ENCODE measurements at regions not wholly inside any gene's neighbourhood (a gene's known extent, or its start where the extent isn't known, plus 50 kb on each side); places are given as distances from the start of the nearest gene placed in this dataset.
"Not testable (repeated sequence)": the region's sequence is repeated elsewhere in the genome, so short reads cannot be mapped to it uniquely, and the experiment has no call there.

DNA sequence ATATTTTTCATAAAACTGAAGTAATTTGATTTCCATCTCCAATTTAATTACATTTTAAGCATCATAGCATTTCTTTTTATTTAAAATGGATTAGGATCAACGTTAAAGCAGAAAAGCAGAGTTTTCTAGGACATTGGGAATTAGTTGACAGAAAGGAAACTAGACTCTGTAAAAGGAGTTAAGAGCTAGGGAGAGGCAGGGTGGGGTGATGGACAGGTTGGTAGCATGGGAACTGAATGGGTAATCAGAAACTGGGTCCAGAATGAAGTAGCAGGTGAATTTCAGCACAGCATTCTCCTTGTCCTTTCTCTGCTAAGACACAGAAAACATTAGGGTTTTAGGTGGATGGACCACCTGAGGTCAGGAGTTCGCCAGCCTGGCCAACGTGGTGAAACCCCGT, 97.6 kb downstream of the ANAPC4 start:
- no peak for DNase-seq

DNA sequence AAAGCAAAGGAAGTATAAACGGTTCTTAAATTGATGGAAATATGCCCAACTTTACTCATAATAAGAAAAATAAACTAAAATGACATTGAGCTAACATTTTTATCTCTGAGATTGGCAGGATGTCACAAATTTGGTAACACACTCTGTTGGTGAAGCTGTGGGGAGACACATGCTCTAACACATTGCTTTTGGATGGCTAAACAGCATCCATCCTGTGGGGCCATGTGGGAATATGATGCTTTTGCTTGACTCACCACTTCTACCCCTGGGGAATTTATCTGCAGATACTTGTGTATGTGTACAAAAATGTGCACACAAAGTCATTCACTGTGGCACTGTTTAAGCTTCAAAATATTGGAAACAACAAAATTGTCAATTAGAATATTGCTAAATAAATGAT, 100.2 kb downstream of the ANAPC4 start:
- DNase-seq = no peak

DNA sequence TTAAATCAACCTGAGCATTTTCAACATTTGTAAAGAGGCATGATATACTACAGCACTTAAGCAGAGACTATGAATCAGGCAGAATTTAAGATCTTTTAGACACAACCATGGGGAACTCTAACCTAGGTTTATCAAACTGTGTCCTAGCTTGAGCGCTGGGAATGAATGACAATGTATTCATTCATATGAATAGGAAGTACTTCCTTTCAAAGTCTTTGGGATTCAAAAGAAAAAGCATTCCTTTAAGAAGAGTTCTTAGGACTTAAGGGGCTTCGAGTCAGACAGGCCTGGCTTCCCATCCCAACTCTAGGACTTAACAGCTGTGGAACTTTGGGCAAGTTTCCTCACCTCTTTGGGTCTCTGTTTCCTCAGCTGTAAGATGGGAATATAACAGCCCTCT, 104.6 kb downstream of the ANAPC4 start:
- no peak for DNase-seq

DNA sequence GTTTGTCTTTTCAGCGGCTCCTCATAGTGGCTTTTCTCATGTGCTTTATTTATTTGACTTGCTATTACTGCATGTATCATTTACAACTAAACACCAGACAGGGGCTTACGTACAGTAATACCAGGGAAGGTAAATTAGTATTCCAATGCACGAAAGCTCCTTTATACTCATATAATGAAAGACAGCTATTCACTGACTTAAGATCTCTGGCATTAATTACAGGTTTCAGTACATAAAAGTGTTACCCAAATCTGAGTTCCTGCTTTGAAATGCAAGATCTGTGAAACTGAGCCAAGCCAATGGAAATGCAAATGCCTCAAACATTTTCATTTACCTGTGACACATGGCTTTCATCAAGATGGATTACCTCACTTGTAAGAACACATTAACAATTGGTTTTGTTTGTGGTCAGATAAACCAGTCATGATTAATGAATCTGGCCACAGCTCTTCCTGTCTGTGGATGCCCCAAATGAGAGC, 107.2 kb downstream of the ANAPC4 start:
- DNase-seq = no peak

DNA sequence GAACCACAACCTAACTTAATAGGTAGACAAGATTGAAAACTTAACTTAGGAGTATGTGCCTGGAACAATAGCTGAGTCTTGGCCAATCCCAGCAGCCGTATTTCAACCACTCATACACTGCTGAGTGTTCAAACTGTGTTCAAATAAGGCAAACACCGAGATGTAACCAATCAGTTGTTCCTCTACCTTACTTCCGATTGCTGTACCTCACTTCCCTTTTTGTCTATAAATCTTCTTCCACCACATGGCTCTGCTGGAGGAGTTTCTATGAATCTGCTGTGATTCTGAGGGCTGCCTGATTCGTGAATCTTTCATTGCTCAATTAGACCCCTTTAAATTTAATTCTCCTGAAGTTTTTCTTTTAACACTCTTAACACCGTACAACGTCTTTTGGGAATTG, 108.0 kb downstream of the ANAPC4 start:
- DNase-seq = no peak

DNA sequence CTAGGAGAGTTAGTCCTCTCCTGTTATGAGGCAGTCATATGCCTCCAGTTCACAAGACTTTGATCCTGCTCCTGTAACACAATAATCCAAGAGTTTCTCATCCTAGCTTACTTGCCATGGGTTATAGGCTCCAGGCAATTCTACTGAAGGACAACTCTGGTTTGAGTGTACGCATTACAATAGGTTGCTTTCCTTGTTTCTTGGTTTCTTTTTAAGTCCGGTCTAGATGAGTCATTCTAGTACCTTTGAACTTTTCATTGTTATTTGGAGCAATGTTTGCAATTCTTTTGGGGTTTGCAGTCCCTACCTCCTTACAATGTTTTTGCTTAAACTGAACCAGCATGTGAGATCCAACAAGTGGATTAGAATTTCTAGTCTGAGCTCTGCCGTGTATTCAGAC, 109.1 kb downstream of the ANAPC4 start:
- DNase-seq = no peak

DNA sequence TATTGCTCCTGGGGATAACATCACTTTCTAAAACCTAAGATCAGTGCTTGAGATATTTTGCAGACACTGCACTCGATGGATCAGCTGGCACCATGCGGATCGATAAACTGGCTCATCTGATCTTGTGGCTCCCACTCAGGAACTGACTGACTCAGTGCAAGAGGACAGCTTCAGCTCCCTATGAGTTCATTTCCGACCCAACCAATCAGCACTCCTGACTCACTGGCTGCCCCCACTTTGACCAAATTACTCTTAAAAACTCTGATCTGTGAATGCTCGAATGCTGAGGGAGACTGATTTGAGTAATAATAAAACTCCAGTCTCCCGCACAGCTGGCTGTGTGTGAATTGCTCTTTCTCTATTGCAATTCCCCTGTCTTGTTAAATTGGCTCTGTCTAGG, 110.1 kb downstream of the ANAPC4 start:
- DNase-seq = no peak

DNA sequence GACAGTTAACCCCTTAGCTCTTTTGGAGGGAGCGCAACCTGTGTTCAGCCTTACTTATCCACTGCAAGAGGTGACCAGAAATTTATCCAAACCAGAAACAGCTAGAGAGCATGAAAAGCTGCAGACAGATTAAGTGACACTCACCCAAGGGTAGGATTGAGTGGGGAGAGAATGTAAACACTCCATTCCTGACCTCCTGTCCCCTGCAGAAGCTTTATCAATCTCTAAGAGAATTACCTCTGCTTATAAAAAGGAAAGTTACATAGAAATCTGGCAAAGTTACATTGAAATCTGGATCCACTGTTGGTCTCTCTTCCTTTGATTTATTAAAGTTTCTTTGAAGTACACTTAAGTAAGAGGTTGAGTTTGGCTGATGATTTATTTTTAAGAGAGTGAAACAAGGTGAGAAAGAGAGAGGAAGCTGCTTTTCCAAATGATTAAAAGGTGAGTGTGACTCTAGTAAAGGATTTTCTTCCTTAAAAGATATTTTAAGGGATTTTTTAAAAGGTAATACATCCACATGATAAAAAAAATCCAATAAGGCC, 112.3 kb downstream of the ANAPC4 start:
- DNase-seq = no peak

DNA sequence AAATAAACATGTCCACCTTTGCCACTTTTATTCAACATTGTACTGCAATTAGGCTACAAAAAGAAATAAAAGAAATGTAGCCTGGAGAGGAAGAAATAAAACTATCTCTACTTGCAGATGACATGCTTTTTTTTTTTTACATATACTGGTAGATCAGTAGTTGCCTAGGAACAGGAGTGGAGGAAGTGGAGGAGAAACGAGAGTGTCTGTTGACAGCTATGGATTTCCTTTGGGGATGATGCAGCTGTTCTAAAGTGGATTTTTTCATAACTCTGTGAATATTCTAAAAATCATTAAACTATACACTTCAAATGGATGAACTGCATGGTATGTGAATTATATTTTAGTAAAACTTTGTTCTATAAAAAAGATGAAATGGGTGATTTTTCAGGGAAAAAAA, 116.4 kb downstream of the ANAPC4 start:
- DNase-seq = no peak

DNA sequence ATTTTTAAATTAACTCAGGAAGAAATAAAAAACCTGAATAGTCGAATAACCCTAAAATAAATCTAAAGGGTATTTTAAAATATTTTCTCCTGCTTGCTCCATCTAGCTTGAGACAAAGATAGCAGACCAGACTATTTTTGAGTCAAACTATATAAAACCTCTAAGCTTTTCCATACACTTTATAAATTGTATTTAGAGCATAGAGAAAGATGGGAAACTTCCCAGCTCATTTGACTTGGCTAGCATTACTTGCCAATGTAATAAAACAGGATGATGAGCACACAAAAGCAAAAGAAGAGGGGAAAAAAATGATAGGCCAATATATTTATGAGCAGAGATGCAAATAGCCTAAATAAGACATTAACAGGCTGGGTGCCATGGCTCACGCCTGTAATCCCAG, 117.1 kb downstream of the ANAPC4 start:
- no peak for DNase-seq

DNA sequence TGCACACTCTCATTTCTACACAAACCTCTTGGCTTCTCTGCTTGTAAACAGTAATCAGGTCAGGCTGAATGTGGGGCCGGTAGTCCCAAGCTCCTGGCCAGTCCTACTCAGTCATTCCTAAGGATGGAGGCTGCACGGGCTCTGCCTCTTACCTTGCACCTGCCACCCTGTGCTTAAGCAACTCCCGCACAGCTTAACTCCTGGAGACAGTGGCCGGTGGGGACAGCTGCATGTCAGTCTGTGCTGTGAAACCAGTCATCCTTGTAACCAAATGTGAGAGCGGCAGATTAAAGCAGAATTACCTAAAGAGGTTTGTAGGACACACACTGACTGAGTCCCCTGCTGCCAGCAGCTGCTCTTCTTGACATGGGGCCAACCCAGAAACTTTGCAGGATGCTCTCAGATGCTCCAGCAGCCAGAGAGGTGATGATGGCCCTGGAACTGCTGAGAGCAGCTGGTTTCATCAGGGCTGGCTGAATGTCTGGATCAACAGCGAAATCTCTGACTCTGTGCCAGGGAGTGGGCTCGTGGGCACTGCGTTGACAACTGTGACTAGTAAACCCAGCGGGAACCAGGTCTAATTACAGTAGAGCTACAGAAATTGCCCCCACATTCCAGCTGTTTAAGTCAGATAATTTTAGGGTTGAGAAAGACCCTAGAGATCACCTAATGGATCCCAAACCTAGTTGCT, 123.7 kb downstream of the ANAPC4 start:
- DNase-seq = peak; percentile 43

DNA sequence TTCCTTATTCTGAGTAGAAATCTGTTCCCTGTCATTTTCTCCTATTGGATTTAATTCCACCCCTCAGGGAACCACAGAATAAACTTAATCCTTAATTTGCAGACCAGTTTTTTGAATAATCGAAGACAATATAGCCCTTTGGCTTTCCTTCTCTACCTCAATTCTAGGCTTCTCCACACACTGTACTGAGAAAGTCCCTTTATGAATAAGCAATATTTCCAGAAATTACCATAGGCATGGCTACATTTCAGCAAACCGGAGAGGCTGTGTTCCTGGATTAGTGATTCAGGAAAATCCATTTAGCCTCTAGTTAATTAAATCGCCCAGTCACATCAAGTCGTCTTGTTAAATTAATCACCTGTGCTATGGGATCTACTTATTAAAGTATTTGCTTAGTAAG, 125.1 kb downstream of the ANAPC4 start:
- DNase-seq = no peak

DNA sequence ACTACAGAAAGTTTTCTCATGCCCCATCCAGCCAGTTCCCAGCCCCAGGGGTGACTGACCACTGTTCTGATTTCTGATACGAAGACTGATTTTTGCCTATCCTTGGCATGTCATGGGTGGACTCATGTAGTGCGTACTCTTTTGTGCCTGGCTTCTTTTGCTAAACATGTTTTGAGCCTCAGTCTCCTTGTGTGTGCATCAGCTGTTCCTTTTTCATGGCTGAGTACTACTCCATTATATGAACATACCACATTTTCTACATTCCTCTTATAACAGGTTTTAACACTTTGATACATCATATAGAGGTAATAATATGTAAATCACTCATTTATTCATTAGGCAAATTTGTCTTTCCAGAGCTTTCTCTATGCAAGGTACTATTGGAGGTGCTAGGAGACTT, 126.7 kb downstream of the ANAPC4 start:
- no peak for DNase-seq

DNA sequence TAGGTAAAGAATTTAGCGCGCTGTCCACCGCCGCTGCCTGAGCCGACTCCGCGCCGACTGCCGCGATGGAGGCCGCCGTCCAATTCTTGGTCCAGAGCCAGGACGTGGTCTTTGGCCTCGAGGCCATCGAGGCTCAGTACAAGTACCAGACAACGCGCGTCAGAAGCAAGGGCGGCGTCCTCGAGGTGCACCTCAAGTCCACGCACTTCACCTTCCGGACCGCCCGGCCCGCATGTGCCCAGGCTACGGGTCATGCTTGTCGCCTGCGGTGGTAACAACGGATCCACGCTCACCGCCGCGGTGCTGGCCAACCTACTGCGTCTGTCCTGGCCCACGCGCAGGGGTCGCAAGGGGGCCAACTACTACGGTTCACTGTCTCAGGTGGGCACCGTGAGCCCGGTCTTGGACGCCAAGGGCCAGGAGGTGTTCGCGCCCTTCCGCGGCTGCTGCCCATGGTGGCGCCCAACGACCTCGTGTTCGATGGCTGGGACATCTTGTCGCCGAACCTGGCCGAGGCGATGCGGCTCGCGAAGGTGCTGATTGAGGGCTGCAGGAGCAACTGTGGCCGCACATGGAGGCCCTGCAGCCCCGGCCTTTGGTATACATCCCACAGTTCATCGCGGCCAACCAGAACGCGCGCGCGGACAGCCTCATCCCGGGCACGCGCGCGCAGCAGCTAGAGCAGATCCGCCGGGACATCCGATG, 128.0 kb downstream of the ANAPC4 start:
- no peak for DNase-seq

DNA sequence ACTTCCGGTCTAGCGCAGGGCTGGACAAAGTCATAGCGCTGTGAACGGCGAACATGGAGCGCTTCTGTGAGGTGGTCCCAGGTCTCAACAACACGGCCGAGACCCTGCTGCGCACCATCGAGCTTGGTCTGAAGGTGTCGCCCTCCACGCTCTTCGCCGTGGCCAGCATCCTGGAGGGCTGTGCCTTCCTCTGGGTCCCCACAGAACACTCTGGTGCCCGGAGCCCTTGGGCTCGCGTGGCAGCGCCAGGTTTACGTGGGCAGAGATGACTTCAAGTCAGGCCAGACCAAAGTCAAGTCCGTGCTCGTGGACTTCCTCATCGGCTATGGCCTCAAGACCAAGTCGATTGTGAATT, 128.6 kb downstream of the ANAPC4 start:
- DNase-seq = no peak

DNA sequence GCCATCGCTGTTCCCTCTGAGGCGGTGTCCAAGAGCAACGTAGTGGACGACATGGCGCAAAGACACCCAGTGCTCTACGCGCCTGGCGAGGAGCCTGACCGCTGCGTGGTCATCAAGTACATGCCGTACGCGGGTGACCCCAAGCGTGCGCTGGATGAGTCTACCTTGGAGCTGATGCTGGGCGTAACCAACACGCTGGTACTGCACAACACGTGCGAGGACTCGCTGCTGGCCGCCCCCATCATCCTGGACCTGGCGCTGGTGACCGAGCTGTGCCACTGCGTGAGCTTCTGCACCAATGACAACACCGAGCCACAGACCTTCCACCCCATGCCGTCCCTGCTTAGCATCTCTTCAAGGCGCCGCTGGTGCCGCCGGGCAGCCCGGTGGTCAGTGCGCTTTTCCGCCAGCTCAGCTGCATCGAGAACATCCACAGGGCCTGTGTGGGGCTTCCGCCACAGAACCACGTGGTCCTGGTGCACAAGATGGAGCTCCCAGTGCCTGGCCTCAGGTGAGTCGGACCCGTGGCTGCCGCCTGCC, 129.0 kb downstream of the ANAPC4 start:
- DNase-seq = no peak

DNA sequence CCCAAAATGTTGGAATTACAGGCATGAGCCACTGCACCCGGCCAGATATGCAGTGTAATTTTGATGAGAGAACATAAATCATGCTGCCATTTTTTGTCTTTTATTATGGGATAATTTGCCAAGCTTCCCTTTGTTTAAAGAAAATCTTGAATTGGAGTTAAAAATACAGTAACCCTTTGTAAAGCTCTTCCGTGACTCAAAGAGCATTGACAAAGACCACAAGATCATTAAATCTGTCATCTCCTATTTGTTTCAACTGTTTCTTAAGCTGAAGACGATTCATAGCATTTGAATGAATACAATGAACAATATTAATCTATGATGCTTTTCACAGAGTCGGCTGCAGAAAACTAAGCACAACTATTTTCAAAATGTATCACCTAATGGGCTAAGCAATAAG, 132.6 kb downstream of the ANAPC4 start:
- no peak for DNase-seq

DNA sequence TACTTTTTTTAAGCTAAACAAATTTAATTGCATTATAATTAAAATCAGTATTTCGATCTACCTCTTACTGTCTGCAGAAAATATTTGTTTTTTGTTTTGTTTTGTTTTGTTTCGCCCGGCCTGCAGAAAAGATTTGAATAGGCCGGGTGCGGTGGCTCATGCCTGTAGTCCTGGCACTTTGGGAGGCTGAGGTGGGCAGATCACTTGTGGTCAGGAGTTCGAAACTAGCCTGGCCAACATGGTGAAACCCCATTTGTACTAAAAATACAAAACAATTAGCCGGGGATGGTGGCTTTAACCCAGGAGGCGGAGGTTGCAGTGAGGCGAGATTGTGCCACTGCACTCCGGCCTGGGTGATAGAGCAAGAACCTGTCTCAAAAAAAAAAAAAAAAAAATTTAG, 134.8 kb downstream of the ANAPC4 start:
- not testable (repeated sequence) for DNase-seq

DNA sequence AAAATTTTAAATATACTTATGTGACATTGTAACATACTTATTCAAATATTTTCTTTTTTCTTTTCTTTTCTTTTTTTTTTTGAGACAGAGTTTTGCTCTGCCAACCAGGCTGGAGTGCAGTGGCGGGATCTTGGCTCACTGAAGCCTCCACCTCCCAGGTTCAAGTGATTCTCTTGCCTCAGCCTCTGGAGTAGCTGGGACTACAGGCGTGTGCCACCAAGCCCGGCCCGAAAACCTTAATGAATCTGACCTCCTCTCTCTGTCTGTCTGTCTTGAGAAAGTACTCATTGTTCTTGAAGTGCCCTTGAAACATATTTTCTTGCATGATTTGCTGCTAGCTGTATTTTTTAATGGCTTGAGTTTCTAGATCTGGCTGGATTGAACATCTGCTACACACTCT, 136.8 kb downstream of the ANAPC4 start:
- DNase-seq = no peak

DNA sequence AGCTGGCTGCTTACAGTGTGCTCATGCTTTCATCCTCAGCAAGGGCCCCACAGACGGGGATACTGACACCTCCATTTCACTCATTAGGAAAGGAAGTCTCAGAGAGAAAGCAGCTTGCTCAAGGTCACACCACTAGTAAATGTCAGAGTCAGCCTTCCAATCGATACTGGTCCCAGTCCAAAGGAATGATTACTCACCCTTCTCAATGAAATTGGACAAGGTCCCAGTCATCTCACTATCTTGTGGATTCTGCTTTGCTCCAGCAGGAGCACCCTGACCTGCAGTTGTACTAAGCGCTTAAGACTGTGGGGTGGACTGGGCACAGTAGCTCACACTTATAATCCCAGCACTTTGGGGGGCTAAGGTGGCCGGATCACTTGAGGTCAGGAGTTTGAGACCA, 132.2 kb upstream of the SLC34A2 start:
- DNase-seq = no peak

DNA sequence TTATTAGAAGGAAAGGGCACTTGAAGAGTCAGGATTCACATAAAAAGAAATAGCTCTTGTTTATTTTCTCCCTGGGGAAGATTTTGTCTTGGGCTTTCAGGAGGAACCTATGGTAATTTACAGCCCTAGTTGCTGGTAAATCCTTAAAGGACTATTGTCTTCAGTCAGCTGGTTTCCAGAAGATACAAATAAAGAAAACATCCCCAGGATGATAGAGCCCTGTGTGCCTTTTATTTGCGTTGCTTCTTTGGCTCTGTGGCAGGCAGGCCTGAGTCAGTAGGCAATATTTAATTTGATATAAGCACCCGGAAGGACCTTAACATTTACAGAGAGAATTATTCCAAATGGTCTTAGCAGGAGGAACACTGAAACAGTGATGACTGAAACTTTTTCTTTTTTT, 131.0 kb upstream of the SLC34A2 start:
- no peak for DNase-seq

DNA sequence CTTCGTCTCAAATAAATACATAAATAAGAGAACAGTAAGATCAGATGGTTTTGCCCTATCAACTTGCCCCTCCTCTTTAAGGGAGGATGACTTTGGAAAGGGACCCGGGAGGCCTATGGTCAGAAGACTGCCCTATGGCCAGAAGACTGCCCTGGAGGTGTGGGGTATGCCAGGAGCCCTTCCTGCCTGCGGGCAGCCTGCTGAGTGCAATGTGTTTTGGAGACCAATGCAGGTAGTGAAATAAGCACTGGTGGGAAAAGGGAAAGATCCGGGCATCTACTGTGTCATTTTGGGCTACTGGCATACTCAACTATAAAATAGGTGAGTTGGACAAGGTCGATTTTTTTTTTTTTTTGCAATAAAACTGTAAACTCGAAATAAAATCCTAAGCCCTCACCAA, 129.8 kb upstream of the SLC34A2 start:
- DNase-seq = no peak

DNA sequence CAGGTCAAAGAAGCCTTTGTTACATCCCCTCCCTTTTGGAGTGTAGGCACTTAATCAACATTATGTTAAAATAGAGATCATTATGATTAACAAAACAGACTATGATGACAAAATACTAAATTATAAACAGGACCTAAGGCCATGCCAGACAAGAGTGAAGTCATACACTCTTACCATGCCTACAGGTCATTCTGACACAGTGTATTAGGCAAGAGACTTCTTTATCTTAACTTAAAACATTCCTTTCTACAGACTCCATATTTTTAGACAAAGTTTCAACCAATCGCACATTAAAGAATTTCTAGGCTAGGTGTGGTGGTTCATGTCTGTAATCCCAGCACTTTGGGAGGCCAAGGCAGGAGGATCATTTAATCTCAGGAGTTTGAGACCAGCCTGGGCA, 128.6 kb upstream of the SLC34A2 start:
- no peak for DNase-seq

DNA sequence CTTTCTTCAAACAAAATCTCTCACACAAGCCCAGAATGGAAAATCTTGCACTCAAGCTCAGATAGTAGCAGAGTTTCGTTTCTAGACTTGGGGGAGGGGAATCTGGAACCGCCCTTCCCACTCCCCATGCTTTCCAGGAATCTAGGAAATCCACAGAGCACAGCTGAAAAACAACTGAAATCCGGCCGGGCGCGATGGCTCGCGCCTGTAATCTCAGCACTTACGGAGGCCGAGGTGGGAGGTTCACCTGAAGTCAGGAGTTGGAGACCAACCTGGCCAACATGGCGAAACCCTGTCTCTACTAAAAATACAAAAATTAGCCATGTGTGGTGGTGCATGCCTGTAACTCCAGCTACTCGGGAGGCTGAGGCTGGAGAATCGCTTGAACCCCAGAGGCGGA, 127.3 kb upstream of the SLC34A2 start:
- no peak for DNase-seq
